Natural killer cell (primary cell): ENCODE measurements at regions not wholly inside any gene's neighbourhood (a gene's known extent, or its start where the extent isn't known, plus 50 kb on each side); places are given as distances from the start of the nearest gene placed in this dataset.

Source experiments
- ATAC-seq, 3 donors: fragments of 150-1000 bp in 2 of 3; fragments of 200-7000 bp in 1 of 3; cut with Tn5 transposase; 1 replicate in 1 of 3; 2 replicates in 2 of 3; pipeline ENCODE4 v1.10.0; 2021; ENCODE audit warnings: mild to moderate bottlenecking in 2 of 3, moderate library complexity in 2 of 3
- DNase-seq, 2 donors: peaks; one replicate each; pipeline versions ENCODE4 v3.0.0 to v3.0.0-alpha.2; 2013 to 2021; ENCODE audit warnings: mixed read lengths in 1 of 2
- H3K27ac ChIP-seq: one replicate; pipeline ENCODE4 v1.5.1; 2013; ENCODE audit warnings: mild to moderate bottlenecking, low read length
- H3K27me3 ChIP-seq: one replicate; pipeline ENCODE4 v1.6.1; 2013; ENCODE audit warnings: low read length; ENCODE audit not compliant: control insufficient read depth, insufficient read depth
- H3K36me3 ChIP-seq: one replicate; pipeline ENCODE4 v1.6.1; 2013; ENCODE audit warnings: low read length; ENCODE audit not compliant: control insufficient read depth, insufficient read depth
- H3K4me1 ChIP-seq: one replicate; pipeline ENCODE4 v1.6.1; 2013; ENCODE audit warnings: low read length; ENCODE audit not compliant: control insufficient read depth, insufficient read depth
- H3K4me3 ChIP-seq: one replicate; pipeline ENCODE4 v1.5.1; 2013; ENCODE audit warnings: low read length
- H3K9me3 ChIP-seq: one replicate; pipeline ENCODE4 v1.6.1; 2013; ENCODE audit warnings: low read length; ENCODE audit not compliant: control insufficient read depth, insufficient read depth
- H3K27ac Mint-ChIP-seq, 2 donors: one replicate each; pipeline ENCODE4 v1.8.0; 2022; ENCODE audit warnings: mild to moderate bottlenecking in 2 of 2, mixed read lengths in 2 of 2, moderate library complexity in 1 of 2
- H3K27me3 Mint-ChIP-seq, 2 donors: one replicate each; pipeline ENCODE4 v1.8.0; 2022; ENCODE audit warnings: low read depth in 2 of 2, mixed read lengths in 2 of 2
- H3K36me3 Mint-ChIP-seq: one replicate; pipeline ENCODE4 v1.8.0; 2022; ENCODE audit warnings: mixed read lengths
- H3K4me1 Mint-ChIP-seq, 2 donors: one replicate each; pipeline ENCODE4 v1.8.0; 2022; ENCODE audit warnings: mixed read lengths in 2 of 2
- H3K4me3 Mint-ChIP-seq: one replicate; pipeline ENCODE4 v1.8.0; 2022; ENCODE audit warnings: mild to moderate bottlenecking, moderate library complexity, mixed read lengths
- H3K9me3 Mint-ChIP-seq, 2 donors: one replicate each; pipeline ENCODE4 v1.8.0; 2022; ENCODE audit warnings: mixed read lengths in 2 of 2
- CTCF ChIP-seq: fragments of 200-600 bp; IDR thresholded peaks from one replicate; pipeline ENCODE4 v1.8.0; 2022; ENCODE audit warnings: antibody characterized with exemption
- WGBS: methylation state at CpG from one replicate; pipeline ENCODE4 v1.1.7; 2013; ENCODE audit warnings: missing lambda C conversion rate; ENCODE audit not compliant: insufficient coverage; 5-methylcytosine and 5-hydroxymethylcytosine counted together
- intact Hi-C: fragments of 100-400 bp; cut with micrococcal nuclease; formaldehyde crosslinking; loops from one replicate; pipeline ENCODE4 v1.14.2; 2022

GRCh38 chr10:78222096-78222790 lies 188.6 kb downstream of the RPS24 start:
- H3K27ac ChIP-seq: no peak overlapping the region
- WGBS: 85% methylated on average over 11 of the region's 11 CpGs
- no peaks in the 10 kb centered on the region for H3K9me3 ChIP-seq
- H3K4me3 ChIP-seq: no peak overlapping the region
- Mint-ChIP-seq H3K36me3 (no peaks in the 10 kb centered on the region), H3K27ac (no peak overlapping the region), H3K27me3 (peaks cover 23 to 28% of the 10 kb centered on the region in 2 donors), H3K9me3 (no peaks in the 10 kb centered on the region), H3K4me3 (no peak overlapping the region), H3K4me1 (peaks cover 0 to 4% of the 10 kb centered on the region in 2 donors)
- no peaks in the 10 kb centered on the region for H3K4me1 ChIP-seq
- intact Hi-C loops: no loop called here
- TF ChIP-seq CTCF: no peak
- no peaks in the 10 kb centered on the region for H3K27me3 ChIP-seq
- no peaks in the 10 kb centered on the region for H3K36me3 ChIP-seq
- DNase-seq (no peak), ATAC-seq (no peak)

GRCh38 chr10:78223088-78223487 lies 189.4 kb downstream of the RPS24 start:
- H3K9me3 Mint-ChIP-seq: no peaks in the 10 kb centered on the region
- WGBS: 78% methylated on average over 7 of the region's 7 CpGs
- no peaks in the 10 kb centered on the region for H3K27me3 ChIP-seq
- peaks cover 27% of the 10 kb centered on the region in 2 donors for H3K27me3 Mint-ChIP-seq
- no peaks in the 10 kb centered on the region for H3K9me3 ChIP-seq
- H3K4me3 ChIP-seq: no peak overlapping the region
- H3K27ac ChIP-seq: no peak overlapping the region
- no peak for ATAC-seq
- H3K36me3 Mint-ChIP-seq: no peaks in the 10 kb centered on the region
- no peak for TF ChIP-seq CTCF
- H3K36me3 ChIP-seq: no peaks in the 10 kb centered on the region
- DNase-seq: no peak
- intact Hi-C loops: no loop called here
- peaks cover 0 to 4% of the 10 kb centered on the region in 2 donors for H3K4me1 Mint-ChIP-seq
- no peaks in the 10 kb centered on the region for H3K4me1 ChIP-seq
- H3K4me3 Mint-ChIP-seq: no peak overlapping the region
- H3K27ac Mint-ChIP-seq: no peak overlapping the region

GRCh38 chr10:78224602-78225001 lies 190.9 kb downstream of the RPS24 start:
- Histone ChIP-seq H3K9me3 (no peaks in the 10 kb centered on the region), H3K36me3 (no peaks in the 10 kb centered on the region), H3K27me3 (no peaks in the 10 kb centered on the region), H3K4me3 (no peak overlapping the region), H3K27ac (no peak overlapping the region), H3K4me1 (no peaks in the 10 kb centered on the region)
- TF ChIP-seq CTCF: no peak
- no peak overlapping the region for H3K27ac Mint-ChIP-seq
- peaks cover 23% of the 10 kb centered on the region in 2 donors for H3K27me3 Mint-ChIP-seq
- H3K36me3 Mint-ChIP-seq: no peaks in the 10 kb centered on the region
- no peak for DNase-seq
- intact Hi-C loops: no loop called here
- WGBS: 82% methylated on average over 5 of the region's 6 CpGs
- no peak overlapping the region for H3K4me3 Mint-ChIP-seq
- H3K4me1 Mint-ChIP-seq: peaks cover 1 to 4% of the 10 kb centered on the region in 2 donors
- ATAC-seq: no peak
- H3K9me3 Mint-ChIP-seq: no peaks in the 10 kb centered on the region

- H3K27me3 ChIP-seq: no peaks in the 10 kb centered on the region
- peaks cover 23% of the 10 kb centered on the region in 2 donors for H3K27me3 Mint-ChIP-seq
- H3K4me1 ChIP-seq: peaks cover 2% of the 10 kb centered on the region
- DNase-seq (no peak), ATAC-seq (no peak)
- H3K27ac ChIP-seq: no peak overlapping the region
- no peaks in the 10 kb centered on the region for H3K36me3 ChIP-seq
- no peaks in the 10 kb centered on the region for H3K36me3 Mint-ChIP-seq
- H3K27ac Mint-ChIP-seq: no peak overlapping the region
- peaks cover 4% of the 10 kb centered on the region for H3K9me3 ChIP-seq
- peaks cover 7 to 8% of the 10 kb centered on the region in 2 donors for H3K9me3 Mint-ChIP-seq
- no peak for TF ChIP-seq CTCF
- H3K4me3 ChIP-seq: no peak overlapping the region
- peaks cover 11 to 14% of the 10 kb centered on the region in 2 donors for H3K4me1 Mint-ChIP-seq
- H3K4me3 Mint-ChIP-seq: no peak overlapping the region
- intact Hi-C loops: no loop called here
- WGBS: 72% methylated on average over 8 of the region's 10 CpGs
Observed at GRCh38 chr10:78225594-78225993, 191.9 kb downstream of the RPS24 start.
